HUDEP-2 (cell line): ENCODE measurements at regions not wholly inside any gene's neighbourhood (a gene's known extent, or its start where the extent isn't known, plus 50 kb on each side); places are given as distances from the start of the nearest gene placed in this dataset.

Source experiments
- DNase-seq, 76 experiments: peaks; one replicate each; lab custom pipeline; 2025; ENCODE audit not compliant: unreplicated experiment in 76 of 76; lab: John Stamatoyannopoulos, UW

DNA sequence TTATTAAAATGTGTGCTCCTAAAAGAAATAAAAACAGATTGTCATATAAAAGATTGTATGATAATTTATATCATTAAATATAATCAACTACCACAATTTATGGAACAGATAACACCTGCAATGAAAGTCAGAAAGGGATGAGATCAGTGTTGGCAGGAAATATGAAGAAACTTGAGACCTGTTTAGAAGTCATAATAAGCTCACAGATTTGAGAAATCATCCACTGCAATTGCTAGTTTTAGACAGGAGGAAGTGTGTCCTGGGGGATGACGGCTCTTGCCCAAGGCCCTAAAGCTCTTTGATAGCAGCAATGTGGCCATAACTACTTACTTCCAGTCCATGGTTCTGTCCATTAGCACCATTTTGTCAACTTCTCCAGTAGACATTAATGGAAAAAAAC lies 122.8 kb upstream of the SOX5 start:
- DNase-seq, result no peak

DNA sequence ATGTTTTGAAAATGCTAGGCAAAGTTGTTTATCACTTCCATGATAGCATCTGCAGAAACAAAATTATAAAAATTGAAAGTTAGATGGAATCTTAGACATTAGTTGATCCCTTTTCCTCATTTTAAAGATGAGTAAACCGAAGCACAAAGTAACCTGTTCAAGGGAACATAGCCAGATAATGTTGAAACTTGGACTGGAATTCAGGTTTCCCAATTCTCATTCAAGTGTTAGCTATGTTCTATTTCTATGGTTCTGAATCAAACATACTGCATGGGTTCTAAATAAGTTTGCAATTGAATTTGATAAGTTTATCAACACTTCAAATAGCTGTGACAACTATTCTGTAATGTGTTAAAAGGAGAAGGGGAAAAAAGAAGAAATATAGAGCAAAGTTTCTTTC lies 122.4 kb upstream of the SOX5 start:
- DNase-seq, result no peak

DNA sequence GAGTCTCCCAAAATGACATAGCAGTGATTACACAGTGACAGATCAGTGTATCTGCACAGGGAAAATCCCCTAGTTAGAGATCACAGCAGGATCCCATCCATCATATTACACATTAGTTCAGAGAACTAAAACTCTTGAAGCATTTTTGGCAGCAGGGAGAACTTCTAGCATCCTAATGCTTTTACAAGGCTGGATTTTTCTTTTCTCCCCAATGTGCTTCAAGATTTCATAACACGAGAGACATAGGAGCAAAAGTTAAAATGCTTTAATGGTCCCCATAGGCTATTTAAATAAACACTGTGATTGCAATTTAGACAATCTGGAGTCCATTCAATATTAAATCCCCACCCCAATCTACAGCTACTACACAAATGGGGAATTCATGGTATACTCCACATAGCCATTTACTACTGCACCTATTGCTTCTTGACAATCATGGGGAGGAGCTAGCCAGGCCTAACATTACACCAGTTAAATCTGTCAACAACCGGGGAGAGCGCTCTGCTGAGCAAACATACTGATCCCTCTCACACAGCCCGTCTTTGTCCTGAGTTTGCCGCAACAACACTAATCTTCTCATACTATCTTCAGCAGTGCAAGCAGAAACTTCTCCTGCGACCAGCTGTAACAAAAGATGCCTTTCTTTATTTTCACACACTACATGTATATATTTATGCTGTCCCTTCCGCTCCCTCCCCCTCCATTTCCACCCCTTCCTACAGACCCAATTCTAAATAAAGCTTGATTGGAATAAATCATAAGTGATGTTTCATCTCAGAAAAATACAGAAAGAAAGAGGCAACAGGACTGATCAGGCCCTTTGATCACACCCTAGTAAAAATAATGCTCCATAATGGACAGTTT lies 120.3 kb upstream of the SOX5 start:
- DNase-seq, result no peak

DNA sequence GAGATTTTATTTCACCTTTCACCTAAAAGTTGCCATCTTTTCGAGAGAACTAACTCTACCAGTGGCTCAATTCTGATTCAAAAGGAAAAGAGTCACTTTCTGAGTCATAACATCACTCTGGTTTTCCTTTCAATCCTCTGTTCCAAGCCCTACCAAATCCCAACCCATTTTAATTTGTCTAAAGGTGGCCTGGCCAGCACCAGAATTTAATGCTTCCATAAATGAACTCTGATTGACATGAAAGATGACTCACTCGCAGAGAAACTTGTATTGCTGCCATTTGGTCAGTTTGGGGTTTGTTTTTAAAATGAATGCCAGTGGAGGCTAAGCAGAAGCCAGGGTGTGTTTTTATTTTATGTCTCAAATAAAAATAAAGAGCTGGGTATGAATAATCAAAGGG lies 117.4 kb upstream of the SOX5 start:
- DNase-seq, result no peak

DNA sequence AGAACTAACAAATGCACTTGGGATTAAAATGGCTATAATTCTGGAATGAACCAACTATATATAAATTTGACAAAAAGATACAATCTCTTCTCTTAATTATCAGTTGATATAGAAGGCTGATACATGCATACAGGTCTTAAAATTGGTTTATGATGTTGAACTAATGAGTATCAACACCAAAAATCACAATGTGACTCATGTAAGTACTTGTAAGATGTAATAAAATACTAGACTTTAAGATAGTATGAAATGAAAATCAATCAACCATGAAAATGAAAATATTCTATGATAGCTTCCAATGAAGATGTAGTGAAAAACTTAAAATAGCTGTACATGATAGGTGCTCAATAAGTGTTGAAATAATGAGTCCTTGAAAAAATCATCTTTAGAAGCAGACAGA lies 116.6 kb upstream of the SOX5 start:
- DNase-seq, result no peak

DNA sequence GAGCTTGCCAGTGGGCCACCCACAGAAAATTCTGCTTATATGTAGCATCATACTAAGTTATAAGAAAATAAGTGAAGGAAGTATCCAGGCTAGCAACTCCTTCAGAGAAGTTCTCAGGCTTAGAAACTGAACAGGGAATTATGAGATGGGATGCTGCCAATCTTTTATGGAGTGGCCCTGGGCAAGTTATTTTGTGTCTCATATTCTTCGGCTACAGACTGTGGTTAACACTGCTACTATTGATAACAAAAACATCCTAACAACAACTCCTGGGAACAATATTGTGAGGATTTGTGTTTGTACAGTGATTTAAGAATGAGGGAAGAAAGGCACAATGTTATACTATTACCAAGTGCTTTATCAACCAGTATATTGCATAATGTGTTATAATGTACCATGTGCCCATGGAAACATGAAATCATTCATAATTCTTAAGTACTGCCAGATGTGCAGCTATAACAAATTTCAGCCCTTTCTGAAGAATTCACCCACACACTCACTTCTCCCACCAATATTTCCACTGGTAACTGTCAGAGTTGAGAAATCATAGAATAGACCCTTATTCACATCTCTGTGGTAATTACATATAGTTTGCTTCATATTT lies 113.3 kb upstream of the SOX5 start:
- DNase-seq, result no peak

DNA sequence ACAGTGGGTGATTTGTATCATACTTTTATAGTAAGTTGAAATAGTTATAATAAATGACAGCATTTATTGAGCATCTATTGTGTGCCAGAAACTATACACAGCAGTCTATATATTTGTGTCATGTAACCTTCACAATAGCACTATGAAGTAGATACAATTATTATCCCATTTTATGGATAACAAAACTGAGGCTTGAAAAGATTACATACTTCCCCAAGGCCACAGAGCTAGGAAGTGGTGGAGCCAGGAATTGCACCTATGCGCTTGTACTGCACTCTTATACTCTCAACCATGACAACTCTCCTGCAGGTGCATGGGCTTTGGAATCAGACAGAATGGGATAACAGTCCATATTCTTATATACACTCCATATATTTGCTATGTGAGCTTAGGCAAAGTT lies 110.6 kb upstream of the SOX5 start:
- no peak for DNase-seq

DNA sequence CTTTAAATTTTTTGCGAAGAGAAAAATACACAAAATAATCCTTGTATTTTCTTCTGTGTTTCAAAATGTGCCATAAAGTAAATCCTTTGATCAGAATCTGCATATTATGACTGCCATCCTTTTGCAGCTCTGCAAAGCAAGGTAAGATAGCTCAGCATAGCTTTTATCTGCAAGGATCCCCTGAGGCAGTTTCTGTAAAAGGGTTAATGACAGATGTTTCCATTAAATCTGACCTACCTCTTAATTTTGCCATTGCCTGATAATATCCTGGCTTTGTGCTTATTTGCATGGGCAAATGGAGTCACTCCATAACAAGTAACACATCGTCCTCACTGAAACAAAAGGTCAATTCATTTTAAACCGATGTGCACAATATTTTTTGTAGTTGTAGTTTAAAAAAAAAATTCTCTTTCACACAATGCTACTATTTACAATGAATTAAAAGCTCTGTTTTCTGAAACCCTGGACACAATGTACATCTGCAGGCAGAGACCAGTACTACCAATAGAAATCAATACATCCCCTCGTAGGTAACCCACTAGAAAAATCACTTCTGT lies 108.5 kb upstream of the SOX5 start:
- DNase-seq, result no peak

DNA sequence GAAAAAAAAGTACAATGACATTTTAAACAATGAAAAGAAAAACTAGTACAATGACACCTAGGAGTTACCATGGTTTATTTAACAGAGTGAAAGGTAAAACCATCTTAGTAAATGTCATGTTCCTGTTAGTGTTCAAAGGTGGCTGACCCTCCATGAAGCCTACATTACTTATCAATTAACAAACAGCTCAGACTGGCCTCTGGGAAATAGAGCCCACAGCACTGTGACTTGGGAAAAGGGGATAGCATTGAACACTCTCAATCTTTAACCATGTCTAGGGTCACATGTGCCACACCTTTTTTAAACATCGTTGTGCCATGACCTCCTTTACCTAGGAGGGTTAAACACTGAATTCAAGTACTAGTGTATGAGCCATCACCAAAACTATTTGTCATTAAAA lies 106.3 kb upstream of the SOX5 start:
- no peak for DNase-seq

DNA sequence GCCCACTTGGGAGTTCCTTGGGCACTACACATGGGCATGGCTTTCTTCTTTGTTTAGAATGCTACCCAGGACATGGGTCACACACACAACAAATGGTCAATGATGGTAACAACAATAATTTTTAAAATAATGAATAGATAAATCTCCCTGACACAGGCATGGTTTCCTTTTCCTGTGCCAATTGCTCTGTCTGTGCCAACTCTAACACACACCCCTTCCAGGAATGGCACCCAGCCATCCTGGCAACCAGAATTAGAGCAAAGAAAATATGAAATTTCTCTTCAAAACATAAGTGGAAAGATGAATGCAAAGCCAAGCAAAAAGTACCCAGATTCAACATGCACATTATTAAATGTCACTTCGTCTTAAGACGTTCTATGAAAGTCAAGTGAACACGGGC lies 104.9 kb upstream of the SOX5 start:
- no peak for DNase-seq

DNA sequence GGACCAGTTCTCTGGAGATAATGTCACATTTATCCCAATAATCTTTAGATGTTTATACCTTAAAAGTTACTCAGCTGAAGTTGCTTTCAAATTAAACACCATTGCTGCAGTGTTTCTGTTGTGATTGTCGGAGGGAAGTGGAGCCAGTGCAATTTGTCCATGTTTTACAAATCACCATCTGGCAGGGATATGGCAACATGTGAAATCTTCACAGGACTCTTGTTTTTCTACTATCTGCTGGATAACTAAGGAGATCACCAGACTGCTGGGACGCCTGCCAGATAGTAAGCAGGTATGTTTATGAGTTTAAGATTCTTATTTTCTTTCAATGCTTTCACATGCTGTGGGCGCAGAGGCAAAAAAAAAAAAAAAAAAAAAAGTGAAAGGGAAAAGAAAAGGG lies 100.3 kb upstream of the SOX5 start:
- DNase-seq, result peak in 1 of 76 experiments; percentile 15

DNA sequence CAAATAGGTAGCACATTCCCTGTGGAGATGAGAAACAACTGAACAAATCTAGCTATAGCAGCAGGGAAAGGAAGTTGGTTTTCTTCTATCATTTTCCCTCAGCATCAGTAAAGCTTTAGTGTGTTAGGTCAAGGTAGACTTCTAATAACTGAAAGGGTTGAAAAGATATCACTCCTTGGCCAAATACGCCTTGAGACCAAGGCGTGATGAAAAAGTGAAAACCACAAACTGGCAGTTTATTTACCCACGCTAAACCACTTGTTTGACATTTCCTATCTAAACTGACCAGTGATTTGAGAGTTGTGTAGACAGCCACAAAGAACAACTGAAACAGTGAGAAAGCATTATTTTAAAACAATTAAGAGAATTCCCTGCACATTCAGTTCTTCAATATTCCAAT lies 99.6 kb upstream of the SOX5 start:
- peak in 3 of 76 experiments; percentile 0 to 25 (median 8) for DNase-seq

DNA sequence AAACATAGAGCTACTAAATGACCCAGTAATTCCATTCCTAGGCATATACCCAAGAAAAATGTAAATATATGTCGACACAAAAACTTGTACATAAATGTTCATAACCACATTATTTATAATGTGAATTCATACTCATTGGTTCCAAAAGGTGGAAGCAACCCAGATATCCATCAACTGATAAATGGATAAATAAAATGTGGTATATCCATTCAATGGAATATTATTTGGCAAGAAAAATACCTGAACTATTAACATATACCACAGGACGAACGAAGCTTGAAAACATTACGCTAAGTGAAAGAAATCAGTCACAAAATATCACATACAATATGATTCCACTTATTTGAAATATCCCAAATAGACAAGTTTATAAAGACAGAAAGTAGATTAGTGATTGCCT lies 99.0 kb upstream of the SOX5 start:
- DNase-seq, result no peak

DNA sequence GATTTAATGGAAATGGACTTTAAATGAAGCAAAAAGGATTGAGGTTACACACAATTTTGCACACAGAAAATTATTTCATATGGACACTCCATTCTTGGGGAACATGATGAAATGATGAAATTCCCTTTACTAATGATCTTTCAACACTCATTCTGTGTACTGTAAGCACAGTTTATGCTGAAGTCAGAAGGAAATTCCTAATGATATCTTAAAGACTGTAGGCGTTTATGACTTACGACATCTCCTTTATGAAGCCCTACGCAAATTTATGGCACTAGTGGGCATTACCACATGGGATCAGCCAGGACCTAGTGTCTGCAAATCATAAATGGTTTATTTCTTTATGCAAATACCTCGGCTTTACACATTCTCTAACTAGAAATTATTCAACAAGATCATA lies 97.9 kb upstream of the SOX5 start:
- no peak for DNase-seq

DNA sequence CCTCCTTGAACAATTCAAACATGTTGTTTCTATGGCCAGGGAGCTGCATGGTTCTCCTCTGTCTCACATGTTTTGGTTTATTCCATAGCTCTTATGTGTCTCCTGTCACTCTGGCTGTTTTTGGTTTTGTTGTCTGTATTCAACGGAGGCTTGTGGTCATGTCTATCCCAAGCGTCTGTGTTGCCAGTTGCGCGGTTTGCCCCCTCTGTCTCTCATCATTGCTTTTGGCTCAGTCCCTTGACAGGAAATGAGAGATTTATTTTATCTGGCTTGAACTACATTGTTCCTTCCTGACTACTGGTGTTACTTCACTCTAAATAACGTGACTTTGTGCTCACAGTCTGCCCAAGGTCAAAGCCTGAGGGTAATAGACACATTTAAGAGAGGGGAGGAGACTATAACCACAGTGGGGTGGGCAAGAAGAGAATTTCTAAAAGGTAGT lies 96.4 kb upstream of the SOX5 start:
- DNase-seq, result peak in 3 of 76 experiments; percentile 2 to 7 (median 4)

DNA sequence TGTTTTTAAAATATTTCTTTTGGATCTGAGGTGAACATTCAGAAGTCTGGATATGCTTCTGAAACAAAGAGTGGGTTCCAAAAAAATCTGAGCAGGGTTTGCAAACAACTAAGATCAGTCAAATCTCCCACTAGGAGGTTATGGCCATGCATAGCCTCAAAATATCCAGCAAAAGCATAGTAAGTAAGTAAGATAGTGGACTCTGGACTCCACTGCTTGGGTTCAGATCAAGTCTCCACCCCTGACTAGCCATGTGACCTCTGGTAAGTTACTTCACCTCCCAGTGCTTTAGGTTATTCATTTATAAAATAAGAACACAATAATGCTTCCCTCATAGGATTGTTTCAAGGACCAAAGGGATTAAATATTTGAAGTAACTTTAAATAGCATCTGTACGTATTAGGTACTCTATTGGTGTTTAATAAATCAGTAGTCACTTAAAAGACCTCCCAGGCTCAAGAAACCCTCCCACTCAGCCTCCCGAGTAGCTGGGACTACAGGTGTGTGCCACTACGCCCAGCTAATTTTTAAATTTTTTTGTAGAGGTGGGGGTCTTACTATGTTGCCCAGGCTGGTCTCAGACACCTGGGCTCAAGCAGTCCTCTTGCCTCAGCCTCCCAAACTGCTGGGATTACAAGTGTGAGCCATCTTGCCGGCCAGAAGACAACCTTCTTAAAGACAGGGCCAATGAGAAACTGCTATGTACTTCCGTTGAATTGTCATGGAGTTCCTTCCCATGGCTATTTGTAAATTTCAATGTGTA lies 95.7 kb upstream of the SOX5 start:
- DNase-seq, result no peak

DNA sequence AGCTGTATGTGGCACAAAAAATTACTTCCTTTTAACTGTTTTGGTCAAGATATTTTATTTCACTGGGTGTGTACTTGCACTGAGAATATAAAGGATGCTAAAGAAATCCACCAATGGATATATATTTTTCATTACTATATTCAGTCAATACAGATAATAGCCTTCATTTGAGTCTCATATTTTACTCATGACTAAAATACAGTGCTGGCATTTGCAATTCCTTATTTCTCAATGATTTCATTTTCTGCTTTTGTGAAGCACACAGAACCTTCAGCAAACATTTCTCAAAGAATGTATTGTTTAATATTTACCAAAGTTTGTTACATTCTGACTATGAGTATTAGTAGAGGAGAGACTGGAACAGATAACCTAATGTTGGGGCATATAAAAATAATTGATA lies 93.2 kb upstream of the SOX5 start:
- no peak for DNase-seq

DNA sequence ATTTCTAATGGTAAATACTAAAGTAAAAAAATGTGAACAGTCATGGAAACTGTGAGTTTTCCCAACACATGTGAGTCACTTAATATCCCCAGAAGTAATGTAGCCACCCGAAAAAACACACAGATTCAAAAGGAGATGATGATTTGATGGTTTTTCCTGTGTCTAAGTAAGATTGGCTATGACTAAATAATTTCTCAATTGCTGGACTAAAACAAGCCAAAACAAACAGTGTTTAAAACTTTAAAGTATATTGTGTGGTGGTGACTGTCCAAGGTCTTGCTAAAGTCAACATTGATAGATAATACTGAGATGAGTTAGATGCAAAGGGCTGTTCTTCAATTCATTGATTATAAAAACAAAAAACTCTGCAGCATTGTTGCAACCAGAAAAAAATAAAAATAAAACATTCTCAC lies 89.6 kb upstream of the SOX5 start:
- DNase-seq, result peak in 1 of 76 experiments; percentile 6

DNA sequence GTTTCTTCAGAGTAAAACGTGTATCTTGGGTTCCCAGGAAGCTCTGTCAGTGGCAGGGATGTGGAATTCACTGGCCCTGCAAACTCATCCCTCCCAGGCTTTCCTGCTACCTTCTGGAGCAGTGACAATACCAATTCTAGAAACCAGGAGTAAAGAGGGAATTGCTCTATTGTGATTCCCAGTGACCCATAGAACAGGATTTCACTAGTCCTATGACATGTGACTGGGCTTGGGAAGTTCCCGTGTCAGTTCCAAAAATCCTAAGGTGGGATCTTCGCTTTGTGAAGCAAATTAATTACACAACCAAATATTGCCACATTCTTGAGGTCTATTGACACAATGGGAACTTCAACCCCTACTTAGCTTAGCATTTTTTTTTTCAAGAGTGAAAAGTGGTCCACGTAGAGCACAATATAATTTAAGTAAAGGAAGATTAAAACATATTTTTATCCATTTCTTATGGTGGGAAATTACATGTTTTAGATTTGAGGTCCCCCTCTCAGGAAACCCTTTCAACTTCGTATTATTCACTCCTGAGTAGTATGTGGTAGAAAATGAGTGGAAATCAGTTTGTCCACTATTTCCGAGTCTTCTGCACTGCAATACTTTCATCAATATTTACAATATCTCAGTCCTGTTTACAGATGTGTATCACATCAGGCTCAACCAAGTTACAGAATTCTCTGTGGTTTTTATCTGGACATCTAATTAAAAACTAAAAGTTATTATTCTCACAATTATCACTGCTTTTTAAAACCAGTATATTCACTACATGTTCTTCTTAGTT lies 88.9 kb upstream of the SOX5 start:
- no peak for DNase-seq

DNA sequence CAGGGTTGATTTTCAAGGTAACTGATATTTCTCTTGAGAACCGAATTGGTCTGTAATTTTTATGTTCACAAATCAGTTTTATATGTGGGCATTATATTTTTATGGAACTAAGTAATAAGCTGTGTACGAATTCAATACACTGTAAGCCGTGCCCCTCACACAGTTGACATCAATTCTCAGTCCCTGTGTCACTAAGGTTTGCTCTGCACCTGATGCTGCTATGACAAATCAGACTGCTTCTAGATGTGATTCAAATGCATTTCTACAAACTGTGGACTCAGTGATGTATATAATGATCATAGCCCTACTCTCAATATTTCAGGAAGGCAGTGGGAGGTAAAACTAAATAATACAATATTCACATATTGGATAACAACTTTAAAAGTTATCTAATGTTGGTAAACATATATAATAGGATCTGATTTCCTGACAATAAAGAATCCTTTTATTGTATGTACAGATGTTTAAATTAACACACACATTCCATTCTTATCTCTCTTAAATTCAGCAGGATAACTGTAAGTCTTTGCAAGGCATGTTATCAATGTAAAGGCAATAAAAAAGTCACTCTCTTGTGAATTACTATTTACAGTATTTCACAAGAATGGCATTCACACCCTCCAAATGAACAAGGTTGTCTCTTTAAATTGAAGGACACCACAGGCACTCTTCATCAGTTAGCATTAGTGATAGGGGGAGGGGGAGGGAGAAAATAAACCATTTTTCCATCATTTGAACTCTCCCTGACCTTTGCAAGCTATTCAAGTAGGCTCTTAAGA lies 87.2 kb upstream of the SOX5 start:
- no peak for DNase-seq
